Testis (tissue), 2 donors: ENCODE measurements at regions not wholly inside any gene's neighbourhood (a gene's known extent, or its start where the extent isn't known, plus 50 kb on each side); places are given as distances from the start of the nearest gene placed in this dataset.

ENCODE experiments used
- DNase-seq: peaks from one replicate; pipeline ENCODE4 v3.0.0-alpha.2; 2019
- H3K27ac ChIP-seq, 2 donors: fragments of 200-600 bp; sonication (generic); one replicate each; pipeline ENCODE4 v1.5.1; 2019
- H3K27me3 ChIP-seq: fragments of 200-600 bp; sonication (generic); one replicate; pipeline ENCODE4 v1.5.1; 2019
- H3K36me3 ChIP-seq: fragments of 200-600 bp; sonication (generic); one replicate; pipeline ENCODE4 v1.5.1; 2017; ENCODE audit warnings: low read depth; ENCODE audit errors: missing control alignments
- H3K4me1 ChIP-seq: fragments of 200-600 bp; sonication (generic); one replicate; pipeline ENCODE4 v1.5.1; 2019
- H3K4me3 ChIP-seq, 2 donors: fragments of 200-600 bp; sonication (generic); one replicate each; pipeline ENCODE4 v1.5.1; 2017 to 2019
- H3K9me3 ChIP-seq: fragments of 200-600 bp; sonication (generic); one replicate; pipeline ENCODE4 v1.5.1; 2017
- POLR2A ChIP-seq: fragments of 450-650 bp; IDR thresholded peaks from one replicate; pipeline ENCODE4 v1.6.1; 2017; ENCODE audit warnings: antibody characterized with exemption, mild to moderate bottlenecking, moderate library complexity
- WGBS, 2 donors: methylation state at CpG; one replicate each; pipeline ENCODE4 v1.1.5; 2018; 5-methylcytosine and 5-hydroxymethylcytosine counted together
- intact Hi-C: fragments of 100-400 bp; cut with DNase I; formaldehyde crosslinking; loops from one replicate; pipeline ENCODE4 v1.15.1; 2023; ENCODE audit warnings: low total_unique reads
- TF ChIP-seq, protein P1 (sequence below), 3 experiments: fragments of 450-650 bp in 2 of 3; fragments of 200-600 bp in 1 of 3; sonication (generic) in 1 of 3; IDR thresholded peaks; one replicate each; pipeline ENCODE4 v1.5.1; 2016 to 2019; ENCODE audit warnings: antibody characterized with exemption in 3 of 3, mild to moderate bottlenecking in 2 of 3, moderate library complexity in 1 of 3

DNA sequence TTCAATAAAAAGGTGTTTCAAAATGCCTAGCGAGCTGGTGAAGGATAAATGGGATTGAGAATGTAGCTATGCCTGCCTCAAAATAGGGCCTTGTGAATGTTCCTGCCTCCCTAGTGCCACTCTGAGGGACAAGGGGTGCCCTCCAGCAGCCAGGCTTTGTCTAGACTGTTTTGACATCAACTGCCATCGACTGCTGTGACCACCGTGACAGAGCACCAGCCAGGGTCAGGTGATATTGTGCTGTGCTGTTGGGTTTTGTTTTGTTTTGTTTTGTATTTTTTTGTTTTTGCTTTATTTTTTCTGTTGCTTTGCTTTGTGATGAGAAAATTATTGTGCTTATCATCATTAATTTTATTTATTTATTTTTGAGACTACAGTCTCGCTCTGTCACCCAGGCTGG lies 144.8 kb downstream of the SMAD6 start:
- Histone ChIP-seq H3K27ac (no peak overlapping the region), H3K36me3 (no peaks in the 10 kb centered on the region), H3K9me3 (no peaks in the 10 kb centered on the region), H3K4me1 (peaks cover 21% of the 10 kb centered on the region), H3K27me3 (no peaks in the 10 kb centered on the region), H3K4me3 (no peak overlapping the region)
- intact Hi-C loops = loop anchor here (10.0 kb wide), 1 partner anchor 142 kb away; the partner anchor contains the start of gene SMAD6
- no peak for DNase-seq
- 97 to 98% methylated on average over 4 of the region's 4 CpGs for WGBS, 2 donors
- no peak for TF ChIP-seq POLR2A
- TF ChIP-seq, protein P1, sequence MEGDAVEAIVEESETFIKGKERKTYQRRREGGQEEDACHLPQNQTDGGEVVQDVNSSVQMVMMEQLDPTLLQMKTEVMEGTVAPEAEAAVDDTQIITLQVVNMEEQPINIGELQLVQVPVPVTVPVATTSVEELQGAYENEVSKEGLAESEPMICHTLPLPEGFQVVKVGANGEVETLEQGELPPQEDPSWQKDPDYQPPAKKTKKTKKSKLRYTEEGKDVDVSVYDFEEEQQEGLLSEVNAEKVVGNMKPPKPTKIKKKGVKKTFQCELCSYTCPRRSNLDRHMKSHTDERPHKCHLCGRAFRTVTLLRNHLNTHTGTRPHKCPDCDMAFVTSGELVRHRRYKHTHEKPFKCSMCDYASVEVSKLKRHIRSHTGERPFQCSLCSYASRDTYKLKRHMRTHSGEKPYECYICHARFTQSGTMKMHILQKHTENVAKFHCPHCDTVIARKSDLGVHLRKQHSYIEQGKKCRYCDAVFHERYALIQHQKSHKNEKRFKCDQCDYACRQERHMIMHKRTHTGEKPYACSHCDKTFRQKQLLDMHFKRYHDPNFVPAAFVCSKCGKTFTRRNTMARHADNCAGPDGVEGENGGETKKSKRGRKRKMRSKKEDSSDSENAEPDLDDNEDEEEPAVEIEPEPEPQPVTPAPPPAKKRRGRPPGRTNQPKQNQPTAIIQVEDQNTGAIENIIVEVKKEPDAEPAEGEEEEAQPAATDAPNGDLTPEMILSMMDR (IDR thresholded peaks at IDR 0.05) = no peak

DNA sequence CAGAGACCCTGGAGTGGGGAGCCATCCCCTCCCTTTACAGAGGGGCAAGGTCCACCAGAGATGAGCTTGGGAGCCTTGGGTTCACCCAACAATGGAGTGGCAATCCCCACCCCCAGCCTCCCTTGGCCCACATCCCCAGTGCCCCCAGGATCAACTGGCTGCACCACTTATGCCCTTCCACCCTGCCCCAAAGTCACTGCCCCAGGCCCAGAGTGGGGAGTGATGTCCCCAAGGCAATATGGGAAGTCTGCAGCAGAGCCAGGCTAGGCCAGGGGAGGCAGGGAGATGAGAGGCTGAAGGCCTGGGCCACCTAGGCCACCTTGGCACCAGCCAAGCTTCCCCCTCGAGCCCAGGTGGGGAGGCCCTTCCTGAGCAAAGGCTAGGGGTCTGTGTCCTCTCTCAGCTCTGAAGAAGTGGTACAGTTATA lies 145.5 kb downstream of the SMAD6 start:
- TF ChIP-seq, protein P1 (IDR thresholded peaks at IDR 0.05) = no peak
- no peak for TF ChIP-seq POLR2A
- 100% methylated on average over 1 of the region's 1 CpG for WGBS, 2 donors
- no peaks in the 10 kb centered on the region for H3K36me3 ChIP-seq
- no peaks in the 10 kb centered on the region for H3K9me3 ChIP-seq
- no peak for DNase-seq
- intact Hi-C loops = loop anchor here (10.0 kb wide), 1 partner anchor 143 kb away; the partner anchor contains the start of gene SMAD6
- peaks cover 21% of the 10 kb centered on the region for H3K4me1 ChIP-seq
- no peak overlapping the region for H3K27ac ChIP-seq
- H3K27me3 ChIP-seq = no peaks in the 10 kb centered on the region
- no peak overlapping the region for H3K4me3 ChIP-seq

DNA sequence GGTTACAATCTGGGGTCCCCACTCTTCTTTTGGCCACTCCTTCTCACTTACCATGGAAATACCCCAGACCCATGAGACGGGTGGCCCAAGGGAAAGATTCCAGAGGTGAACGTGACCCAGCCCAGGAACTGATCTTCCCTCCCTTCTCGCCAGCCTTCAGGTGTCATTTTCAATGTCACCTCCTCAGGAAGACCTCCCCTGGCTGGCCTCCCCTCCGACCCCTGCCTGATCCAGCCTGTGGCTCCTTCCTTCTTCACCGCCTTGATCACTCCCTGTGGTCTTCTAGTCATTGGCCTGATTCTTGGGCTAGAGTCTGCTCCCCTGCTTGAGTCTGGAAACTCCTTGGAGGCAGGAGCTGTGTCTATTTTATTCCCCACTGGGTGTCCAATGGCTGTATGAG lies 146.1 kb downstream of the SMAD6 start:
- 72 to 98% methylated on average over 5 of the region's 5 CpGs for WGBS, 2 donors
- no peak overlapping the region for H3K4me3 ChIP-seq
- H3K27me3 ChIP-seq = no peaks in the 10 kb centered on the region
- intact Hi-C loops = loop anchor here (10.0 kb wide), 1 partner anchor 143 kb away; the partner anchor contains the start of gene SMAD6
- H3K36me3 ChIP-seq = no peaks in the 10 kb centered on the region
- peaks cover 20% of the 10 kb centered on the region for H3K4me1 ChIP-seq
- TF ChIP-seq, protein P1 (IDR thresholded peaks at IDR 0.05) = no peak
- H3K9me3 ChIP-seq = no peaks in the 10 kb centered on the region
- H3K27ac ChIP-seq = no peak overlapping the region
- DNase-seq = no peak

DNA sequence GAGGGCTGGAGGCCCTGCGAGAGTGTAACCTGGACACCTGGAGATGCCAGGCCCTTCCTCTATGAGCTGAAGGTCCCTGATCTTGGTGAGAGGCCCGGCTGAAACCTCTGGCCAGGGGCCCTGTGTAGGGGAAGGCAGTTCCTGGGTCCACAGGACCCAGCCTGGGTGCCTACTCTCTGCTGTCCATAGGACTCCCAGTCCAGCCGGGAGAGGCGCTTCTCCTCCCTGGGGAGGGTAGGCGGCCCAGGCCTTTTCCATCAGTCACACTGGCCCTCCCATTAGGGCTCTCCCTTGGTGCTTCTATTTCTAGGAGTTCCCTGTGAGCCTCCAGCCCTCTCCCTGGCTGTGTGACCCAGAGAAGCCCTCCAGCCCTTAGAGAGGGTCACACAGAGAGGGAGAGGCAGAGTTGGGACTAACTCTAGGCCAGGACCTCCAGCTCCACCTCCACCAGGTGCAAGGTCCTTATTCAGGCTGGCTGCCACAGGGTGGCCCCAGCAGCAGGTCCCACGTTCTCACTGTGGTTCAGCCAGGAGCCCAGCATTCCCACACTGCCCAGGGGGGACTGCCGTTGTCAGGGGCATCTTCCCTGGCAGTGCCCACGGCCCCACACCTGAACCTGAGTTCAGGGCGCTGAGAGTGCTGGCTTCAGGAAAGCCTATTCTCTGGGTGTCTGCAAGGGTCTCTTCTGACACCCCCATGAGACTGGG lies 146.8 kb downstream of the SMAD6 start:
- no peak overlapping the region for H3K4me3 ChIP-seq
- no peaks in the 10 kb centered on the region for H3K9me3 ChIP-seq
- no peak for DNase-seq
- peaks cover 18% of the 10 kb centered on the region for H3K4me1 ChIP-seq
- no peaks in the 10 kb centered on the region for H3K36me3 ChIP-seq
- no peak overlapping the region for H3K27ac ChIP-seq
- intact Hi-C loops = loop anchor here (10.0 kb wide), 1 partner anchor 144 kb away; the partner anchor contains the start of gene SMAD6
- TF ChIP-seq, protein P1 (IDR thresholded peaks at IDR 0.05) = no peak
- no peak for TF ChIP-seq POLR2A
- no peaks in the 10 kb centered on the region for H3K27me3 ChIP-seq
- 70 to 93% methylated on average over 4 to 9 of the region's 9 CpGs for WGBS, 2 donors

DNA sequence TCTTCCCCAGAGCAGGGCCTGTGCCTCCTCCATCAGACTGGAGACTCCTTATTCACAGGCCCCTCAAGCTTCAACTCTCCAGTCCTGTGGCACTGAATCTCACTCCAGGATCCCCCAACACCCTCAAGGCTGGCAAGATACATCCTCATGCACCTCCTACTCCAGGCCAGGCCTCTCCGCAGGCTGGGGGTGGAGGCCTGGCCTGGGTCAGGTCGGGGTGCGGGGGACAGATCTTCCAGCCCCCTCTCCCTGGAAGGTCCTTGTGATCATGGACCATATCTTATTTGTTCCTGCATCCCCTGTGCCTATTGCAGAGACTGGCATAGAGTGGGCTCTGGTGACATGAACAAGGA lies 147.3 kb downstream of the SMAD6 start:
- Histone ChIP-seq H3K27ac (no peak overlapping the region), H3K9me3 (no peaks in the 10 kb centered on the region), H3K27me3 (no peaks in the 10 kb centered on the region), H3K36me3 (no peaks in the 10 kb centered on the region), H3K4me1 (peaks cover 18% of the 10 kb centered on the region), H3K4me3 (no peak overlapping the region)
- DNase-seq = no peak
- TF ChIP-seq, protein P1 (IDR thresholded peaks at IDR 0.05) = no peak
- TF ChIP-seq POLR2A = no peak
- 94% methylated on average over 3 of the region's 3 CpGs; no CpG with 5 or more reads in 1 of the 2 donors for WGBS, 2 donors
- intact Hi-C loops = loop anchor here (10.0 kb wide), 1 partner anchor 145 kb away; the partner anchor contains the start of gene SMAD6
